DND-41 (cell line): ENCODE measurements at regions not wholly inside any gene's neighbourhood (a gene's known extent, or its start where the extent isn't known, plus 50 kb on each side); places are given as distances from the start of the nearest gene placed in this dataset.

Experiments
- CTCF ChIP-seq: IDR thresholded peaks from 2 replicates; pipeline ENCODE4 v1.5.1; 2012; ENCODE audit warnings: borderline replicate concordance, low read length, moderate library complexity, mild to moderate bottlenecking; ENCODE audit not compliant: poor library complexity, severe bottlenecking; ENCODE audit errors: extremely low read depth
- EZH2 ChIP-seq: IDR thresholded peaks from 3 replicates; pipeline ENCODE4 v1.6.1; 2012; ENCODE audit warnings: borderline replicate concordance, low read depth, mild to moderate bottlenecking, moderate library complexity, low read length, inconsistent platforms; ENCODE audit not compliant: severe bottlenecking

- TF ChIP-seq CTCF (no peak), EZH2 (no peak)
Observed at GRCh38 chr9:30244877-30245276, 2139.6 kb upstream of the ACO1 start.
